ENCODE measurements at regions not wholly inside any gene's neighbourhood (a gene's known extent, or its start where the extent isn't known, plus 50 kb on each side); places are given as distances from the start of the nearest gene placed in this dataset.
"Not testable (repeated sequence)": the region's sequence is repeated elsewhere in the genome, so short reads cannot be mapped to it uniquely, and the experiment has no call there.

- DNase-seq (ENCODE audit: low read depth in 2 of 3, low spot score in 1 of 3): no peak
Measured at GRCh38 chr4:36587909-36588472, 306.6 kb downstream of the DTHD1 start.

DNA sequence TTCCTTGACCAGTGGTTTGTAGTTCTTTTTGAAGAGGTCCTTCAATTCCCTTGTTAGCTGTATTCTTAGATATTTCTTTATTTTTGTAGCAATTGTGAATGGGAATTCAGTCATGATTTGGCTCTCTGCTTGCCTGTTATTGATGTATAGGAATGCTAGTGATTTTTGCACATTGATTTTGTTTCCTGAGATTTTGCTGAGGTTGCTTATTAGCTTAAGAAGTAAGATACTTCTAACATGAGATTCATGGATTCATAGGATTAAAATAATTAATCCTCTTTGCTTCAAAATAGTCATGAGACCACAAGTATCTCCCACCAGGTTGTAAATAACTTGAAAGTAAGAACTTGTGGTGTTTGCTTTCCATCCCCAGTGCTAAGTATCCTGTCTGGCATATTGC, 308.9 kb downstream of the DTHD1 start:
- DNase-seq (ENCODE audit: low read depth in 2 of 3, low spot score in 1 of 3): no peak

DNA sequence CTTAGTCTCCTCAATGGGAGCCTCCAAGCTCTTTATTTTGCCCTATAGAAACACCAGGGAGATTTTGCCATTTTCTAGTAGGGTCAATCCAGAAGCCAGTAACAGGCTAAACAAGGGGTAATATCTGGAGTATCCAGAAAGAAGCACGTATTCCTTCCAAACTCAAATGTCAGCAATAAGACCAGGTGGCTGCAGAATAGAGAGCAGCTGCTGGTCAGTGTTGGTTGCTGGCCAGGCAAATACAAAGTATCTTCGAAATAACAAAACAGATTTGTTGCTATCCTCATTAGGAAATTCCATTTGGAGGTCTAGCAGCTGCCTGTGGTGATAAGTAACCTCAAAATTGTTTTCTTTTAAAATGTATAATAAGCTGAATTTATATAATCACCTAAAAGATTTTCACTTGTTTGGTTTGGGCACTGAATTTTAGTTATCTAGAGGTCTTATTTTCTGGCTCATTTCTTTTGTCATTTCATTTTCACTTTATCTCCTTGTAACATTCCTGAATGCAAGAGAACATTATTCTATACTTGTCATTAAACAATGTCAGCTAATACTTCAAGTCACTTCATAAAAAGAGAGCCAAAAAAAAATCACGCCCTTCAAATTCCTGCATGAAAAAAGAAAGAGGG, 320.6 kb downstream of the DTHD1 start:
- DNase-seq (ENCODE audit: low read depth in 2 of 3, low spot score in 1 of 3): no peak

- no peak for DNase-seq (ENCODE audit: low read depth in 2 of 3, low spot score in 1 of 3)
Measured at GRCh38 chr4:36609661-36610060, 328.2 kb downstream of the DTHD1 start.

DNA sequence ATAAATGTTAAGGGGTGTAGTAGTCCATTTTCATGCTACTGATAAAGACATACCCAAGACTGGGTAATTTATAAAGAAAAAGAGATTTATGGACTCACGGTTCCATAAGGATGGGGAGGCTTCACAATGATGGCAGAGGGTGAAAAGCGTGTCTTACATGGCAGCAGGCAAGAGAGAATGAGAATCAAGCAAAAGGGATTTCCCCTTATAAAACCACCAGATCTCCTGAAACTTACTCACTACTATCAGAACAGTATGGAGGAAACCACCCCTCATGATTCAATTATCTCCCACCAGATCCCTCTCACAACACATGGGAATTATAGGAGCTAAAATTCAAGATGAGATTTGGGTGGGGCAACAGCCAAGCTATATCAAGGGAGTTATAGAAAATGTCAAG, 329.2 kb downstream of the DTHD1 start:
- no peak for DNase-seq (ENCODE audit: low read depth in 2 of 3, low spot score in 1 of 3)

GRCh38 chr4:36613142-36613541, 331.7 kb downstream of the DTHD1 start:
- not testable (repeated sequence) for DNase-seq (ENCODE audit: low read depth in 2 of 3, low spot score in 1 of 3)

DNA sequence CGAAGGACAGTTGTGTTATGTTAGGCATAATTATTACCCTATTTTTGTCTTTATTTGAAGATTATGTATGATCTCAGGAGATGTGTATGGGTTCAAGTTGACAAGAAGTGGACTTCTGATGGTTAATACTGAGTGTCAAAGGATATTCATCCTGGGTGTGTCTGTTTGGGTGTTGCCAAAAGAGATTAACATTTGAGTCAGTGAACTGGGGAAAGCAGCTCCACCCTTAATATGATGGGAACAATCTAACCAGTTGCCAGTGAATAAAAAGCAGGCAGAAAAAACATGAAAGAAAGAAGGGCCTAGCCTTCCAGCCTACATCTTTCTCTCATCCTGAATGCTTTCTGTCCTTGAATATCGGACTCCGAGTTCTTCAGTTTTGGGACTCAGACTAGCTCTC, 332.6 kb downstream of the DTHD1 start:
- DNase-seq (ENCODE audit: low read depth in 2 of 3, low spot score in 1 of 3): no peak

GRCh38 chr4:36618102-36618501, 336.7 kb downstream of the DTHD1 start:
- DNase-seq (ENCODE audit: low read depth in 2 of 3, low spot score in 1 of 3): no peak

GRCh38 chr4:36624030-36624429, 342.6 kb downstream of the DTHD1 start:
- no peak for DNase-seq (ENCODE audit: low read depth in 2 of 3, low spot score in 1 of 3)

GRCh38 chr4:36638273-36638811, 356.9 kb downstream of the DTHD1 start:
- DNase-seq (ENCODE audit: low read depth in 2 of 3, low spot score in 1 of 3): no peak

- no peak for DNase-seq (ENCODE audit: low read depth in 2 of 3, low spot score in 1 of 3)
Measured at GRCh38 chr4:36640876-36641275, 359.5 kb downstream of the DTHD1 start.

DNA sequence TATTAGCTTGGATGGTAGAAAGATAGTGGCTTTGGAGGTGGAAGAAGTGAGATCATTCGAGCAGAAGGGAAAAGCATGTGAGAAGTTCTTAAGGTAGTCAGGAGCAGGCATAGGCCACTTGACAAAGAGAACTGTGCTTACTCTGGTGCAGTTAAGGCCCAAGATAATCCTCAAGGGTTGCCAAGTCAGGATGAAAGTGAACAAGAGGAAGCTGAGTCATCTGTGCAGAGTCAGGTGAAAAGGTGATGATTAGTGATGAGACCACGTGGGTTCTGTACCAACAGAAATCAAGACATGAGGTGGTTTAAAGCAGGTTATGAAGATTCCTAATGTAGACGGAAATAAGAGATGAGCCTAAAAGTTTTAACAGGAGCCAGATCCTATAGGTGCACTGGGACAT, 369.8 kb downstream of the DTHD1 start:
- no peak for DNase-seq (ENCODE audit: low read depth in 2 of 3, low spot score in 1 of 3)

DNA sequence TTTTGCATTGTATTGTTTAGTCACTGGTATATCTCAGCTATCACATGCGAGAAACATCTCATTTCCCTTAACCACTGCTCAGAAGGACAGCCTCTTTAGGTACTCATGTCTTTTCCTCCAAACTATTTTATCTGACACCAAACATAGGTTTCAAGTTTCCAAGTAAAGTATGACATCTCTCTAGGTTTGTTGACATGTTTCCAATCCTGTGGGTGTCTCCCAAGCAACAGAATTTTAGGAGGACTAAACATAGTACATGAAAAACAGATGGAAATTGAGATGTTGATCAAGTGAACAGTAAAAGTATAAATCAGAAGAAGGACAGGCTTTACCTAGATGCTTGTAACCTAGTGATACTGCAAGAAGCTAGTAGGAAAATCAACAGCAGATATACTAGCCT, 371.4 kb downstream of the DTHD1 start:
- DNase-seq (ENCODE audit: low read depth in 2 of 3, low spot score in 1 of 3): no peak

DNA sequence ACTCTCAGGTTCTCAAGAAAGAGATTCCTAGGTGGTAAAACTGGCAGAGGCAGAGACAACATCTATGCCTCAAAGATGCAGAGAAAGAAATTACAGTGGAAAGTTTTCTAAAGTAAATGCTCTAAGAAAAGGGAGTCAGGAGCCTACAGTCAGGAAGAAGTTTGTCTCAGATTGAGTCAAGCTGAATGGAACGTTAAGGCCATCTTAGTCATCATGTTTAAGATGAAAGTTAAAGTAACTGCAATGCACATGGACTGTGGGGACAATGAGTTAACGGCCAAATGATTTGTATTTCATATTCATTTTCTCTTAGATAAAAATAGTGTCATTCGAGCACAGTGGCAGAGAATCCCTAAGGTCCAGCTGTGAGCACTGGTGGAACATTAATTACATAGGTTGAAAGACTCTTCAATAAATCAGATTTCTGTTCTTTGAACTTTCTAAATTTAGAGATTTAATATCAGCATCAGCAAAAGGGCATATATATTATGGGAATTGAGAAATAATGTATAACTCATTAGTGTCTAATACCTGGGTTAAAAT, 384.6 kb downstream of the DTHD1 start:
- no peak for DNase-seq (ENCODE audit: low read depth in 2 of 3, low spot score in 1 of 3)

- DNase-seq (ENCODE audit: low read depth in 2 of 3, low spot score in 1 of 3): no peak
Measured at GRCh38 chr4:36675436-36675835, 394.0 kb downstream of the DTHD1 start.

DNA sequence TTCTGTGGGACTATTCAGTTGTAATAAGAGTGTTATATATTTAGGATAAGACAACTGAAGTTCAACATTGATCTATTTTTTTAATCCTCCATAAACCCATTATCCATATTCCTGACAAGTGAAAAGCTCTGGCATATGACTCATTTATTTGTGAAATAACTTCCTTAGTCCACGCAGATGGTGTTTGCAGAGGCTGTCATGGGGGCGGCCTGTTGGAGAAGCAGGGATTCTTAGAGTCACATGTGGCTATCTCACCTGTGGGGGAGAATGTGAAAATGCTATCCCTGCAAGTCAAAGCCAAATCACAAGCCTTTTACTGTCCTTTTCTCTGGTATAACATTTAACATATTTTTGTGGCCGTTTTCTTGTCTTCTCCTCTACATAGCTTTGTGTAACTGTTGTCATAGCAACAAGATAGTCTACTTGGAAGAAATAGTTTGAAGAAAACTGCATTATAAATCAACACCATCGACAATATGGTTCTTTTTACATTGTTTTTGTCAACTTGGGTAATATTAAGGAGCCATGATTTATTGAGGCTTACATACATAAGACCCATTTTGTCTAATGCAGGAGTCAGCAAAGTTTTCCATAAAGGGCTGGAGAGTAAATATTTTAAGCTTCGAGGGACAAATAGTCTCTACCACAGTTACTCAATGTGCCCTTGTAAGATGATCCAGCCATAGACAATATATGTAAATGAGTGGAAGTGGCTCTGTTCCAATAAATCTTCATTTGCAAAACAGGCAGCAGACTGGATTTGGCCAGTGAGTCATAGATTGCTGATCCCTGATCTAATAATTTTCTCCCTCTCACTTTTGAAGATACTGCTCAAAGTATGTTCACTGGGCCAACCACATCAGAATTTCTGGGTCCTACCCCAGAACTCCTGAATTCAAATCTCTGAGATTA, 395.0 kb downstream of the DTHD1 start:
- DNase-seq (ENCODE audit: low read depth in 2 of 3, low spot score in 1 of 3): no peak

DNA sequence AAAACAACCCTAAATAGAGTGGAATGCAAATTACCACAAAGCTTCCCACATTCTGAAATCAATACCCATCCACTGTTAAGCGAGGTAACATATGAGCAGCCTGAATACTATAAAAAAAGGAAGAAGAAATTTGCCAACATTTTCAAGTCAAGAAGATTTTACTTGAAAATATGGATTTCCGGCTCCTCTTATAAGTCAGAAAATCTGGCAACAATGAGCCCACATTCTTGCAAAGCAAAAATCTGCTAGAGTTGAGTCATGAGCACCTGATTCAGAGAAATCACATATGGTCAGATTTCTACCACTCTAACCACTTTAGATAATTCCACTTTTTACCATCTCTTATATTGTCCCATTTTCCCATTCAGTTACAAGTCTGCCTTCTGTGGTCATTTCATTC, 395.7 kb downstream of the DTHD1 start:
- DNase-seq (ENCODE audit: low read depth in 2 of 3, low spot score in 1 of 3): no peak

GRCh38 chr4:36677874-36678273, 396.5 kb downstream of the DTHD1 start:
- no peak for DNase-seq (ENCODE audit: low read depth in 2 of 3, low spot score in 1 of 3)

DNA sequence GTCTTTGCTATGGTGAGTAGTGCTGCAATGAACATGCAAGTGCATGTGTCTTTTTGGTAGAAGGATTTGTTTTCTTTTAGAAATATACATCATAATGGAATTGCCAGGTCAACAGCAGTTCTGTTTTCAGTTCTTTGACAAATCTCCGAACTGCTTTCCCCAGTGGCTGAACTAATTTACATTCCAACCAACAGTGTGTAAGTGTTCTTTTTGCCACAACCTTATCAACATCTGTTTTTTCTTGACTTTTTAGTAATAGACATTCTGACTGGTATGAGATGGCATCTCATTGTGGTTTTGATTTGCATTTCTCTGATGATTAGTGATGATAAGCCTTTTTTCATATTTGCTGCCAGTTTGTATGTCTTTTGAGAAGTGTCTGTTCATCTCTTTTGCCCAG, 406.3 kb downstream of the DTHD1 start:
- DNase-seq (ENCODE audit: low read depth in 2 of 3, low spot score in 1 of 3): no peak

DNA sequence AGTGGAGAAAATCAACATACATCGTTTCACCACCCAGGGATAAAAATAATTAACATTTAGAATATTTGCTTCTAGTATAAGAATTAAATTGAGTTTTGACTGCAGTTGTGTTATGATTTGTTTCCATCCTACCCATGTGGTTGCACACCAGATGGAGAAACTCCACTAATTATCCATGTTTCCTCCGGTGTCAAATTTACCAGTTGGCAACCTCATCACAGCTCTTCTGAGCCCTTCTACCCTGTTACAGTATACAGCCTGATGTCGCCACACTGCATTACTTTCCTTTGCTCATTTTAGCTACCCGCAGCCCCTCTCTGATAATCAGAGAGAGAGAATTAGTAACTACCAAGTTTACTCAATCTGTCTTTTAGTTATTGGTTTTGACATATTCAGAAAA, 411.2 kb downstream of the DTHD1 start:
- DNase-seq (ENCODE audit: low read depth in 2 of 3, low spot score in 1 of 3): no peak

- no peak for DNase-seq (ENCODE audit: low read depth in 2 of 3, low spot score in 1 of 3)
Measured at GRCh38 chr4:36702245-36702644, 420.8 kb downstream of the DTHD1 start.

DNA sequence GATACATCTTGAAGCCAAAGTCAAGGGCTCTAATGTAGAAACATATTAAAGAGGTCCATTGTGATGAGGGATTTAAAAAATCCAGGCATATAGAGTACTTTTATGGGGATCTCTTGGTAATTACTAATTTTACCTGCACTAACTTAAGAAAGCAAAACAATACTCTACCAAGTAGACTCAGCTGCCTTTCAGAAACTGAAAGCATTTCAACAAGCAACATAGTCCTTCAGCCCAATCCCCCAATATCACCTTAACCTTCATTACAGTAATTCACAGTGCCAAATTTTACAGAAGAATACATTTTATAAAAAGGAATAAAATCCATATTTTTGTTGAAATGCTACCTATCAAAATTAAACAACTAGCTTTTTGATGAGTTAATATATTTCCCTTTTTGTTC, 422.9 kb downstream of the DTHD1 start:
- no peak for DNase-seq (ENCODE audit: low read depth in 2 of 3, low spot score in 1 of 3)

Measured in stimulated activated CD4-positive, alpha-beta T cell treated with anti-CD3 and anti-CD28 coated beads, Interleukin-12 subunit alpha, Interleukin-12 subunit beta, amount 100 ng/mL, for 48 hours (primary cell).